Hepatocyte (in vitro differentiated cells): ENCODE measurements at regions not wholly inside any gene's neighbourhood (a gene's known extent, or its start where the extent isn't known, plus 50 kb on each side); places are given as distances from the start of the nearest gene placed in this dataset.

Source experiments
- EZH2 ChIP-seq: fragments of 200-600 bp; sonication (generic); IDR thresholded peaks from 2 replicates; pipeline ENCODE4 v1.6.1; 2016; ENCODE audit warnings: antibody characterized with exemption, mild to moderate bottlenecking, borderline replicate concordance
- EZH2phosphoT487 ChIP-seq: fragments of 200-600 bp; sonication (generic); IDR thresholded peaks from one replicate; pipeline ENCODE4 v1.6.1; 2018; ENCODE audit warnings: antibody characterized with exemption, mild to moderate bottlenecking, low read depth, moderate library complexity; ENCODE audit not compliant: unreplicated experiment, severe bottlenecking
- TF ChIP-seq, protein P1 (sequence below): fragments of 200-600 bp; sonication (generic); IDR thresholded peaks from 2 replicates; pipeline ENCODE4 v1.5.1; 2016; ENCODE audit warnings: antibody characterized with exemption, mild to moderate bottlenecking; ENCODE audit not compliant: poor library complexity

DNA sequence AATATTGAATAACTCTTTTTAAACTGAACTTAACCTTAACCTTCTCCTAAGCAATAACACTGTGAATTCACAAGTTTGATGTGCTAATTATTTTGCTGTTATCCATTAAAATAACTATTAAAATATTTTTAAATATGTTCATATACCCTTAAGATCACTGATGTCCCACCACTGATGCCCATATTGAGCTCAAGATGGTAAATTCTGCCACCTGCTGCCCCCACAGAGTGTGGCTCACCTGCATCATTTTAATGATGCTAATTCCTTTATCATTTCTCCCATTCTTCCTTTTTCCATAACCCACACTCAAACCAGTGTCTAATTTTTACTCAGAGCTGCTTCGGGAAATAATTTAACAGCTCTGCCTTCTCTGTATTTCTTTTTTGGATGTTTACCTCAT, 82.3 kb upstream of the ARID5B start:
- TF ChIP-seq, protein P1, sequence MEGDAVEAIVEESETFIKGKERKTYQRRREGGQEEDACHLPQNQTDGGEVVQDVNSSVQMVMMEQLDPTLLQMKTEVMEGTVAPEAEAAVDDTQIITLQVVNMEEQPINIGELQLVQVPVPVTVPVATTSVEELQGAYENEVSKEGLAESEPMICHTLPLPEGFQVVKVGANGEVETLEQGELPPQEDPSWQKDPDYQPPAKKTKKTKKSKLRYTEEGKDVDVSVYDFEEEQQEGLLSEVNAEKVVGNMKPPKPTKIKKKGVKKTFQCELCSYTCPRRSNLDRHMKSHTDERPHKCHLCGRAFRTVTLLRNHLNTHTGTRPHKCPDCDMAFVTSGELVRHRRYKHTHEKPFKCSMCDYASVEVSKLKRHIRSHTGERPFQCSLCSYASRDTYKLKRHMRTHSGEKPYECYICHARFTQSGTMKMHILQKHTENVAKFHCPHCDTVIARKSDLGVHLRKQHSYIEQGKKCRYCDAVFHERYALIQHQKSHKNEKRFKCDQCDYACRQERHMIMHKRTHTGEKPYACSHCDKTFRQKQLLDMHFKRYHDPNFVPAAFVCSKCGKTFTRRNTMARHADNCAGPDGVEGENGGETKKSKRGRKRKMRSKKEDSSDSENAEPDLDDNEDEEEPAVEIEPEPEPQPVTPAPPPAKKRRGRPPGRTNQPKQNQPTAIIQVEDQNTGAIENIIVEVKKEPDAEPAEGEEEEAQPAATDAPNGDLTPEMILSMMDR = no peak
- TF ChIP-seq EZH2 (no peak), EZH2phosphoT487 (no peak)
